ENCODE measurements at regions not wholly inside any gene's neighbourhood (a gene's known extent, or its start where the extent isn't known, plus 50 kb on each side); places are given as distances from the start of the nearest gene placed in this dataset.

DNA sequence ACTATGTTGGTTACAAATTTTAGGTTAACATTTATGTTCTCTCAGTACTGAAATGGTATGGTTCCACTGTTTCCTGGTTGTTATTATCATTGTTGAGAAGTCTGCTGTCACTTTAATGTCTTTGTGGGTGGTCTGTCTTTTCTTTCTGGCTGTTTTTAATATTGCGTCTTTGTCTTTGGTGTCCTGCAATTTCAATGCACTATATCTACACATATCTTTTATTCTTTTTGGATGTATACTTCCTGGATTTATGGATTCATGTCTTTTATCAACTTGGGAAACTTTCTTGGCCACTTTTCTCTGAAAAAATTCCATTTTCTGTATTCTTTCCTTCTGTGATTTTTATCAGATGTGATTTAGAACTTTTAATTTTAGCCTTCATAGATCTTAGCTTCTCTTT is 250.2 kb downstream of the BUB3 start:
- no peak for DNase-seq (ENCODE audit: low read depth, low spot score)

GRCh38 chr10:123408660-123409059 is 254.5 kb downstream of the BUB3 start:
- DNase-seq (ENCODE audit: low read depth, low spot score) = no peak

- DNase-seq (ENCODE audit: low read depth, low spot score) = no peak
Observed at GRCh38 chr10:123409426-123409825, 255.2 kb downstream of the BUB3 start.

DNA sequence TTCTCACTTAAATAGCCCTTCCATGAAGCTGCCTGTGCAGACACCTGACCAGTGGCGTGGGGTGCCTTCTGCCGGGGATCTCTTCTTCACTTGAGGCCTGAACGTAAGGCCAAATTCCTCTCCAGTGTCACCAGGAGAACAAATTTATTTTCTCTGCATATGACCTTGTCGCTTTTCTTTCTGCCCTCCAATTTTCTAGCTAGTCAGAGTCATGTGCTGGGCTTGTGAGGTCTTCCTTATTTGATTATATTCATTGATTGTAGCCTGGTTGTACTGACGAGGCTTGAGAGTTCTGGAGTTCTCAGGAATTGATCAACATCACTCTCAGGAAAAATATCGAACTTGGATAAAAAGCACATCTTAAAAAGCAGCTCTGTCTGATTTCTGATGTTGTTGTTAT is 255.7 kb downstream of the BUB3 start:
- DNase-seq (ENCODE audit: low read depth, low spot score) = no peak

DNA sequence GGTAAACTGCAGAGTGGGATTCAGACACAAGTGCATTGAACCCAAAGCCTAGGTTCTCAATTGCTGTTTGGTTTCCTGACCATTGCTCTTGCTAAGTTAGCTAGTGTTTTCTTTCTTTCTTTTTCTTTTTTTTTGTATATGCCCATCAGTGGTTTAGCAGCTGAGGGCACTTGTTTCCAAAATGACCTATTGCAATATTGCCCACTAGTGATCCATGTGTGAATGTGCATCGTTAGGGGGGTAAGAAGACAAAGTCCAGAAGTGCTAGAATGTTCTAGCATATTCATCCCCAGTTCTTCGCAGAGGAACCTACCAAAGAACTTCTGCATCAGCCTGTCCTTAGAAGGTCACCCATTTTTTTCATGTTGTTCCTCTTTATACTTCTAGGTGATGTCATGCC is 252.8 kb upstream of the GPR26 start:
- no peak for DNase-seq (ENCODE audit: low read depth, low spot score)

- DNase-seq (ENCODE audit: low read depth, low spot score) = no peak
Observed at GRCh38 chr10:123415523-123415922, 250.6 kb upstream of the GPR26 start.

DNA sequence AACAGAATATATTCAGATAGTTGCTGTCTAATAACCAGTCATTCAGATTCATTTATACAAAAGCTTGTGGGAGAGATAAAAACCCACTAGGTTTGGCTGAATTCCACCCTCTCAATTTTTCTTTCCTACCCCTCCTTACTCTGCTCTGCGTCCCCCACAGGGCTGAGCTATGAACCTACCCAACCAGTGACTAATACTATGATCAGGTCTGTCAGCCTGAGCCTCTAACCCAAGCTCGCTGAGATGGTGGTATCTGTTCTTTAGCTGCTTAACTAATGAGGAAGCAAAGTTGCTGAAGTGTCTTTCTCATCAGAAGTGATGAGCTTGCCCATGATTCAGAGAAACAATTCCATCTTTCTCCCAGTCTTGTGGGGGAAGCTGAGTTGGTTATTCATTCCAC is 248.7 kb upstream of the GPR26 start:
- DNase-seq (ENCODE audit: low read depth, low spot score) = no peak

GRCh38 chr10:123421461-123421860 is 244.7 kb upstream of the GPR26 start:
- no peak for DNase-seq (ENCODE audit: low read depth, low spot score)

GRCh38 chr10:123422261-123422660 is 243.9 kb upstream of the GPR26 start:
- DNase-seq (ENCODE audit: low read depth, low spot score) = no peak

- no peak for DNase-seq (ENCODE audit: low read depth, low spot score)
Observed at GRCh38 chr10:123424537-123424936, 241.6 kb upstream of the GPR26 start.

DNA sequence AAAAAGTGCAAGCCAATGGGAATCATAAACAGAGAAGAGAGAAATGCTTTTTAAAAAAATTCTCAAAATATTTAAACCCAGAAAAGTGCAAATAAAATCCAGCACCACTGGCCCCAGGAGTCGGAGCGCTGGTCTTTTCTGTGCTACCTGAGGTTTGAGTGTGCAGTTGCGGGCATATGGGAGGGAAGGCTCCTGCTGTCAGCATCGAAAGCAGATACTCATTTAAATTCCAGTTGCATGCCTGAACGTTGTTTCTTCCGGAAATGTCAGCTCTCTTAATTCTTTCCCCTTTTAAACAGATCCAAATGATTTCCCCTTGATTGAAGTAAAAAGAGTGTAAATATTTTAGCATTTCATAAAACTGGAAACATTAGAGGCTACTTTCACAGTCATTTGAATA is 240.5 kb upstream of the GPR26 start:
- no peak for DNase-seq (ENCODE audit: low read depth, low spot score)

DNA sequence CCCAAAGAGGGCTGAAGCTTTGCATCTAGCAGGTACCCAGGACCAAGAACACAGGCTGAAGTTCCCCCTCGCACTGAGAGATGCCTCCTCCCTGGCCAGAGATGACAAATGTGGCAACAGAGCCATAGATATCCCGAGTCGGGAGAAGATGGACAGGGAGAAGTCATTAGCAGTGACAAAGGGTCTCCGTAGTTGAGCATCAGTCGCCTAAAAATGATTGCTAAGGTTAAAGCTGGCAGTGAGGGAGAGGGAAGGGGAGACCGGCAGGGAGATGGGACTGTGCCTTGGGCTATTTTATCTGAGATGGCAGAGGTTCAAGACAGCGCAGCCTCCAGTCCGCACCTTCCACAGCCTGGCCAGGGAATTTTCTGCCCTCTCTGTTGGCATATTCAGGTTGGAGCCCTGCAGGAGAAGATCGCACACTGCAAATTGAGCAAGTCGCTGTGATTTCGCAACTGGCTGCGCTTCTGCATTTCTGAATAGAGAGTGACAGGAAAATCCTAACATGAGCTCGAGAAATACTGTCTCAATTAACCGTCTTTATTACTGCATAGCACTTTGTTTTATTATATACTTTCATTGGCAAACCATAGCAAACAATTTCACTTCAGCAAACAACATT is 238.9 kb upstream of the GPR26 start:
- DNase-seq (ENCODE audit: low read depth, low spot score) = no peak

GRCh38 chr10:123428391-123428790 is 237.8 kb upstream of the GPR26 start:
- no peak for DNase-seq (ENCODE audit: low read depth, low spot score)

- DNase-seq (ENCODE audit: low read depth, low spot score) = no peak
Observed at GRCh38 chr10:123429706-123430221, 236.4 kb upstream of the GPR26 start.

- DNase-seq (ENCODE audit: low read depth, low spot score) = no peak
Observed at GRCh38 chr10:123433539-123433938, 232.6 kb upstream of the GPR26 start.

- no peak for DNase-seq (ENCODE audit: low read depth, low spot score)
Observed at GRCh38 chr10:123434435-123435039, 231.6 kb upstream of the GPR26 start.

GRCh38 chr10:123442901-123443300 is 223.3 kb upstream of the GPR26 start:
- DNase-seq (ENCODE audit: low read depth, low spot score) = no peak

GRCh38 chr10:123443924-123444323 is 222.2 kb upstream of the GPR26 start:
- DNase-seq (ENCODE audit: low read depth, low spot score) = no peak

DNA sequence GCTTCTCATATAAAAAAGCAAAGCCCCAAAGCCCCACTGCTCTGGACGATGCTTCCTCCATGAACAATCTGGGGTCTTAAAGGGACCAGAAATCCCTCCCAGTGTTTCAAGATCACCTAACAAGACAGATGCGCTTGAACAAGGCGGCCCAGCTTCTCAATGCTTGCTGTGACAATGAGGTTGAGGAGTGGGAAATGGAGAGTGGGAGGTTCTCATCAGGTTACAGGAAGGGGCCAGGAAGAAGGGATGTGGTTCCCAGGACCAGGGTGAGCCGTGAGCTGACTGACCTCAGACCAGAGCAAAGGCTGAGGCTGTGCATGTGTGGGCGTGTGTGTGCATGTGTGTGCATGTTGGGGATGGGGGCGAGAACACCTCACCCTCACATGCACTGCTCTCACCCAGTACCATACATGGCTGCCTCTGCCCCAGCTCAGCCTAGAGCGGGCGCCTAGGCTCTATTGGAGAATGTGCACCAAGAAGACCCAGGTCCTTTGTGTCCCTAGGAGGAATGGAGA is 220.8 kb upstream of the GPR26 start:
- no peak for DNase-seq (ENCODE audit: low read depth, low spot score)

GRCh38 chr10:123446449-123447156 is 219.6 kb upstream of the GPR26 start:
- no peak for DNase-seq (ENCODE audit: low read depth, low spot score)

GRCh38 chr10:123449234-123449962 is 216.8 kb upstream of the GPR26 start:
- no peak for DNase-seq (ENCODE audit: low read depth, low spot score)

Measured in pulmonary artery endothelial cell (primary cell).